ENCODE measurements at regions not wholly inside any gene's neighbourhood (a gene's known extent, or its start where the extent isn't known, plus 50 kb on each side); places are given as distances from the start of the nearest gene placed in this dataset.

DNA sequence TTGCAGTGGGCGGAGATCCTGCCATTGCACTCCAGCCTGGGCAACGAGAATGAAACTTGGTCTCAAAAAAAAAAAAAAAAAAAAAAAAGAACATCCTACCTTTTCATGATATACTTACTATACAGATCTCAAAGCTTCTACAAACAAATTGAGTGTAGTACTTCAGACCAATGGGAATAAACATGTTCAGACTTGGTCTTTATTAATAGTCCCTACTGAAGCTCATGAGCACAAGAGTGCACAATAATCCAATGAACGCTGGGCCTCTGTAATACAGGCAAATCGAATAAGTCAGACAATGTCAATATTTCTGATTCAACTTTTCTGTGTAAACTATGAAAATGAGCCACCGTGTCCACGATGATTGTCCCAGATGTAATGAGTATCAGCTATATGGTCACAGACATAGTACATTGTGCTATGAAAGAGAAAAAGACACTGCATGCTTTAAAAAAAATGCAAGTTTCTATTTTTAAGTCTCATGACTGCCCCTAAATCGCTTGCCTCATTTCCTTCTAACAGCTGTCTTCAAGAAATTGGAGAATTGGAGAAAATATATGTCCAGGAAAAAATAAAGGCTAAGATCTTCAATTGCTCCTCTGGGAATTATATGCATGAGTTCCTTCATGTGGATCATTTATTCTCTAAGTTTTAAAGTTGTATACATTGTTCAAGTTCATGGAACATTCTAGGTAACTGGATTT is 64.0 kb upstream of the CTTNBP2 start:
- Histone ChIP-seq H3K27me3 (ENCODE audit: insufficient read depth, low read depth, low read length) (no peaks in the 10 kb centered on the region), H4K20me1 (ENCODE audit: insufficient read depth) (no peaks in the 10 kb centered on the region), H3K27ac (ENCODE audit: low read length) (no peak overlapping the region), H3K9me2 (ENCODE audit: insufficient read depth, low read length) (no peaks in the 10 kb centered on the region), H3F3A (ENCODE audit: insufficient read depth, low read length, poor library complexity, severe bottlenecking) (peaks cover 3% of the 10 kb centered on the region), H3K9me3 (ENCODE audit: low read length) (no peaks in the 10 kb centered on the region), H3K4me3 (ENCODE audit: low read length) (no peak overlapping the region), H3K9ac (ENCODE audit: low read length) (no peak overlapping the region), H2AFZ (ENCODE audit: low read depth, low read length) (no peak overlapping the region), H3K36me3 (ENCODE audit: insufficient read depth, low read length) (no peaks in the 10 kb centered on the region), H3K79me2 (replicated peaks; ENCODE audit: insufficient read depth, low read length) (no peaks in the 10 kb centered on the region), H3K4me2 (ENCODE audit: low read length) (no peak overlapping the region)
- TF ChIP-seq MXI1 (conservative IDR thresholded peaks at IDR 0.05; ENCODE audit: poor library complexity, severe bottlenecking) (no peak), POLR2AphosphoS5 (IDR thresholded peaks at IDR 0.05) (no peak), EZH2 (IDR thresholded peaks at IDR 0.05; ENCODE audit: borderline replicate concordance, insufficient read depth, low read length, poor library complexity, severe bottlenecking) (no peak), RAD21 (conservative IDR thresholded peaks at IDR 0.05) (no peak)
- TF ChIP-seq, protein P1, sequence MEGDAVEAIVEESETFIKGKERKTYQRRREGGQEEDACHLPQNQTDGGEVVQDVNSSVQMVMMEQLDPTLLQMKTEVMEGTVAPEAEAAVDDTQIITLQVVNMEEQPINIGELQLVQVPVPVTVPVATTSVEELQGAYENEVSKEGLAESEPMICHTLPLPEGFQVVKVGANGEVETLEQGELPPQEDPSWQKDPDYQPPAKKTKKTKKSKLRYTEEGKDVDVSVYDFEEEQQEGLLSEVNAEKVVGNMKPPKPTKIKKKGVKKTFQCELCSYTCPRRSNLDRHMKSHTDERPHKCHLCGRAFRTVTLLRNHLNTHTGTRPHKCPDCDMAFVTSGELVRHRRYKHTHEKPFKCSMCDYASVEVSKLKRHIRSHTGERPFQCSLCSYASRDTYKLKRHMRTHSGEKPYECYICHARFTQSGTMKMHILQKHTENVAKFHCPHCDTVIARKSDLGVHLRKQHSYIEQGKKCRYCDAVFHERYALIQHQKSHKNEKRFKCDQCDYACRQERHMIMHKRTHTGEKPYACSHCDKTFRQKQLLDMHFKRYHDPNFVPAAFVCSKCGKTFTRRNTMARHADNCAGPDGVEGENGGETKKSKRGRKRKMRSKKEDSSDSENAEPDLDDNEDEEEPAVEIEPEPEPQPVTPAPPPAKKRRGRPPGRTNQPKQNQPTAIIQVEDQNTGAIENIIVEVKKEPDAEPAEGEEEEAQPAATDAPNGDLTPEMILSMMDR (IDR thresholded peaks at IDR 0.05; ENCODE audit: poor library complexity, severe bottlenecking): no peak
- TF ChIP-seq, protein P2, sequence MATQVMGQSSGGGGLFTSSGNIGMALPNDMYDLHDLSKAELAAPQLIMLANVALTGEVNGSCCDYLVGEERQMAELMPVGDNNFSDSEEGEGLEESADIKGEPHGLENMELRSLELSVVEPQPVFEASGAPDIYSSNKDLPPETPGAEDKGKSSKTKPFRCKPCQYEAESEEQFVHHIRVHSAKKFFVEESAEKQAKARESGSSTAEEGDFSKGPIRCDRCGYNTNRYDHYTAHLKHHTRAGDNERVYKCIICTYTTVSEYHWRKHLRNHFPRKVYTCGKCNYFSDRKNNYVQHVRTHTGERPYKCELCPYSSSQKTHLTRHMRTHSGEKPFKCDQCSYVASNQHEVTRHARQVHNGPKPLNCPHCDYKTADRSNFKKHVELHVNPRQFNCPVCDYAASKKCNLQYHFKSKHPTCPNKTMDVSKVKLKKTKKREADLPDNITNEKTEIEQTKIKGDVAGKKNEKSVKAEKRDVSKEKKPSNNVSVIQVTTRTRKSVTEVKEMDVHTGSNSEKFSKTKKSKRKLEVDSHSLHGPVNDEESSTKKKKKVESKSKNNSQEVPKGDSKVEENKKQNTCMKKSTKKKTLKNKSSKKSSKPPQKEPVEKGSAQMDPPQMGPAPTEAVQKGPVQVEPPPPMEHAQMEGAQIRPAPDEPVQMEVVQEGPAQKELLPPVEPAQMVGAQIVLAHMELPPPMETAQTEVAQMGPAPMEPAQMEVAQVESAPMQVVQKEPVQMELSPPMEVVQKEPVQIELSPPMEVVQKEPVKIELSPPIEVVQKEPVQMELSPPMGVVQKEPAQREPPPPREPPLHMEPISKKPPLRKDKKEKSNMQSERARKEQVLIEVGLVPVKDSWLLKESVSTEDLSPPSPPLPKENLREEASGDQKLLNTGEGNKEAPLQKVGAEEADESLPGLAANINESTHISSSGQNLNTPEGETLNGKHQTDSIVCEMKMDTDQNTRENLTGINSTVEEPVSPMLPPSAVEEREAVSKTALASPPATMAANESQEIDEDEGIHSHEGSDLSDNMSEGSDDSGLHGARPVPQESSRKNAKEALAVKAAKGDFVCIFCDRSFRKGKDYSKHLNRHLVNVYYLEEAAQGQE (IDR thresholded peaks at IDR 0.05; ENCODE audit: borderline replicate concordance): no peak

DNA sequence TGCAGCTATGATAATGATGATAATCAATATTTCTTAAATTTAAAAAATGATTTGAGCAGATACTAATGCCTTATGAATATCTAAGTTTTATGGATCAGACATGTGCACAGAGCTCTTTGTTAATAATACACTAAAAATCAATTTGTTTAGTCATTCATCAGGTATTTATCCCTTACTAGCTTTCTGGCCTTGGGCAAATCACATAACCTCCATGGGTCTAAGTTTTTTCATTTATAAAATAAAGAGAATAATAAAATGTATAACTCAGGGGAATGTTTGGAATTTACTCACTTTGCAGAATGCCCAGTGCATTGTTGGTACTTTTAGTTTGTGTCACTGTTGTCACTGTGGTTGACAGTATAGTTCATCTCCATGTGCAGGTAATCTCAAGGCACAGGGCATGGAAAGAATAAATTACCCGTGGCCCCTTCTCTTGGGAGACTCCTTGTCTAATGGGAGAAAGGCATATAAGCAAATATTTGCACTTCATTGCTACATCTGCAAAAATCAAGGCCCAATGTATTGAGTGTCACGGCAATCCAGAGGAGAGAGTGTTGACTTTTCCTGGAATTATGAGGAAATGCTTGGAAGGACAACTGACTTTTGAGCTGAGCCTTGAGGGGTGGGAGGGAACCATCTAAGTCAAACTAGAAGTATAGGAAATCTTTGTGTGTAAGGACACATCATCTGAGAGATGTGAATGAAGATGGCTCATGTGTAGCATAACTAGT is 64.7 kb upstream of the CTTNBP2 start:
- Histone ChIP-seq H3K27ac (ENCODE audit: low read length) (no peak overlapping the region), H3K27me3 (ENCODE audit: insufficient read depth, low read depth, low read length) (no peaks in the 10 kb centered on the region), H3K9me2 (ENCODE audit: insufficient read depth, low read length) (no peaks in the 10 kb centered on the region), H3K9me3 (ENCODE audit: low read length) (no peaks in the 10 kb centered on the region), H3K79me2 (replicated peaks; ENCODE audit: insufficient read depth, low read length) (no peaks in the 10 kb centered on the region), H3K36me3 (ENCODE audit: insufficient read depth, low read length) (no peaks in the 10 kb centered on the region), H3F3A (ENCODE audit: insufficient read depth, low read length, poor library complexity, severe bottlenecking) (peaks cover 3% of the 10 kb centered on the region), H3K4me3 (ENCODE audit: low read length) (no peak overlapping the region), H2AFZ (ENCODE audit: low read depth, low read length) (no peak overlapping the region), H3K9ac (ENCODE audit: low read length) (no peak overlapping the region), H3K4me2 (ENCODE audit: low read length) (no peak overlapping the region), H4K20me1 (ENCODE audit: insufficient read depth) (no peaks in the 10 kb centered on the region)
- TF ChIP-seq, protein P1 (IDR thresholded peaks at IDR 0.05; ENCODE audit: poor library complexity, severe bottlenecking): no peak
- TF ChIP-seq EZH2 (IDR thresholded peaks at IDR 0.05; ENCODE audit: borderline replicate concordance, insufficient read depth, low read length, poor library complexity, severe bottlenecking): no peak
- TF ChIP-seq RAD21 (conservative IDR thresholded peaks at IDR 0.05): no peak
- no peak for TF ChIP-seq MXI1 (conservative IDR thresholded peaks at IDR 0.05; ENCODE audit: poor library complexity, severe bottlenecking)

Data from neural cell (in vitro differentiated cells).